ENCODE measurements at regions not wholly inside any gene's neighbourhood (a gene's known extent, or its start where the extent isn't known, plus 50 kb on each side); places are given as distances from the start of the nearest gene placed in this dataset.

DNA sequence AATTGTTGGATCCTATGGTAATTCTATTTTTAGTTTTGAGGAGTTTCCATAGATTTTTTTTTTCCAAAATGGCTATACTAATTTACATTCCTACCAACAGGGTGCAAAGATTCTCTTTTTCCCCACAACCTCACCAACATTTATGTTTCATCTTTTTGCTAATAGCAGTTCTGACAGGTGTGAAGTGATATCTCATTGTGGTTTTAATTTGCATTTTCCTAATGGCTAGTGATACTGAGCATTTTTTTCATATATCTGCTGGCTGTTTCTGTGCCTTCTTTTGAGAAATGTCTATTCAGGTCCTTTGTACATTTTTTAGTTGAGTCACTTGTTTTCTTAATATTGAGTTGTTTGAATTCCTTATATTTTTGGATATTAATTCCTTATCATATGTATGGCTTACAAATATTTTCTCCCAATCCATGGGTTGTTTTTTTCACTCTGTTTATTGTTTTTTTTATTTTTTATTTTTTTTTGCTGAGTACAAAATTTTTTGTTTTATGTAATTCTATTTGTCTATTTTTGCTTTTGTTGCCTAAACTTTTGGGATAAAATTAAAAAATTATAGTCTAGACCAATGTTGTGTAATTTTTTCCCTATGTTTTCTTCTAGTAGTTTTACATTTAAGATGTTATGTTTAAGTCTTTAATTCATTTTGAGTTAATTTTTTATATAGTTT lies 205.9 kb upstream of the ADCY1 start:
- Histone ChIP-seq H3K36me3 (replicated peaks in 1 of 2; ENCODE audit: control insufficient read depth in 1 of 2, insufficient read depth in 2 of 2, low read length in 2 of 2) (no peaks in the 10 kb centered on the region), H4K20me1 (ENCODE audit: insufficient read depth, low read length) (no peaks in the 10 kb centered on the region), H3K4me1 (ENCODE audit: control insufficient read depth in 1 of 2, insufficient read depth in 2 of 2, low read length in 2 of 2) (no peaks in the 10 kb centered on the region), H3K4me2 (replicated peaks; ENCODE audit: extremely low read depth, low read length, poor library complexity, severe bottlenecking) (no peak overlapping the region), H3K27ac (ENCODE audit: low read depth in 1 of 2, low read length in 2 of 2) (no peak overlapping the region), H3K9ac (ENCODE audit: insufficient read depth, low read length, poor library complexity, severe bottlenecking) (no peak overlapping the region), H2AFZ (ENCODE audit: insufficient read depth, low read depth, low read length, poor library complexity, severe bottlenecking) (no peak overlapping the region), H3K4me3 (replicated peaks in 1 of 3; ENCODE audit: low read depth in 2 of 3, low read length in 3 of 3) (no peak overlapping the region), H3K79me2 (ENCODE audit: insufficient read depth, low read length) (no peaks in the 10 kb centered on the region), H3K27me3 (ENCODE audit: control insufficient read depth in 2 of 2, insufficient read depth in 2 of 2, low read length in 2 of 2) (no peaks in the 10 kb centered on the region), H3K9me3 (replicated peaks in 1 of 2; ENCODE audit: control insufficient read depth in 1 of 2, insufficient read depth in 1 of 2, low read length in 2 of 2) (peaks cover 0 to 6% of the 10 kb centered on the region in 2 donors)
- Mint-ChIP-seq H3K27ac (no peak overlapping the region), H3K4me3 (no peak overlapping the region), H3K27me3 (ENCODE audit: low read depth in 3 of 3) (peaks cover 0 to 3% (median 2%) of the 10 kb centered on the region in 3 donors), H3K9me3 (peaks cover 0 to 10% (median 2%) of the 10 kb centered on the region in 7 donors), H3K36me3 (no peaks in the 10 kb centered on the region), H3K4me1 (no peaks in the 10 kb centered on the region)
- intact Hi-C loops (cut with micrococcal nuclease): no loop called here
- TF ChIP-seq, protein P1, sequence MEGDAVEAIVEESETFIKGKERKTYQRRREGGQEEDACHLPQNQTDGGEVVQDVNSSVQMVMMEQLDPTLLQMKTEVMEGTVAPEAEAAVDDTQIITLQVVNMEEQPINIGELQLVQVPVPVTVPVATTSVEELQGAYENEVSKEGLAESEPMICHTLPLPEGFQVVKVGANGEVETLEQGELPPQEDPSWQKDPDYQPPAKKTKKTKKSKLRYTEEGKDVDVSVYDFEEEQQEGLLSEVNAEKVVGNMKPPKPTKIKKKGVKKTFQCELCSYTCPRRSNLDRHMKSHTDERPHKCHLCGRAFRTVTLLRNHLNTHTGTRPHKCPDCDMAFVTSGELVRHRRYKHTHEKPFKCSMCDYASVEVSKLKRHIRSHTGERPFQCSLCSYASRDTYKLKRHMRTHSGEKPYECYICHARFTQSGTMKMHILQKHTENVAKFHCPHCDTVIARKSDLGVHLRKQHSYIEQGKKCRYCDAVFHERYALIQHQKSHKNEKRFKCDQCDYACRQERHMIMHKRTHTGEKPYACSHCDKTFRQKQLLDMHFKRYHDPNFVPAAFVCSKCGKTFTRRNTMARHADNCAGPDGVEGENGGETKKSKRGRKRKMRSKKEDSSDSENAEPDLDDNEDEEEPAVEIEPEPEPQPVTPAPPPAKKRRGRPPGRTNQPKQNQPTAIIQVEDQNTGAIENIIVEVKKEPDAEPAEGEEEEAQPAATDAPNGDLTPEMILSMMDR (IDR thresholded peaks at IDR 0.05): no peak
- DNase-seq: no peak

DNA sequence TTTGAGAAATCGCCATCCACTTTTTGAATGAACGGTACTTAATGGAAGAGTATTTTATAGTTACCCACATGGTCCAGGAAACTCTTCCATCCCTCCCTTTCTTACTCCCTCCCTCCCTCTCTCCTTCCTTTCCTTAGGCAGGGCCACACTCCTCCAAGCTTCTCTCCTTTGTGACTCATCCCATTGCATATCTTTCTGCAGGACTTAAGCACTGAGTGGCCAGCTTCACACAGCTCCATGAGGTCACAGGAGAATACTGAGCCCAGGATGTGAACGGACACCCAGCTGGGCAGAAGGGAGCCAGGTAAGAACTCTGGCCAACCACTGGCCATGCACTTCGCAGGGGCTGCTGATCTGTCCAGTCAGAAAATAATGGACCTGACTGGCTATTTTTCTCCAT lies 189.7 kb upstream of the ADCY1 start:
- Mint-ChIP-seq H3K4me1 (no peaks in the 10 kb centered on the region), H3K27me3 (ENCODE audit: low read depth in 3 of 3) (peaks cover 0 to 3% (median 3%) of the 10 kb centered on the region in 3 donors), H3K9me3 (peaks cover 6 to 23% (median 15%) of the 10 kb centered on the region in 7 donors), H3K4me3 (no peak overlapping the region), H3K36me3 (no peaks in the 10 kb centered on the region), H3K27ac (no peak overlapping the region)
- no peak overlapping the region for H3K4me3 ChIP-seq (replicated peaks in 1 of 3; ENCODE audit: low read depth in 2 of 3, low read length in 3 of 3)
- intact Hi-C loops (cut with micrococcal nuclease): no loop called here
- H3K4me1 ChIP-seq (ENCODE audit: control insufficient read depth in 1 of 2, insufficient read depth in 2 of 2, low read length in 2 of 2): no peaks in the 10 kb centered on the region
- H3K27ac ChIP-seq (ENCODE audit: low read depth in 1 of 2, low read length in 2 of 2): no peak overlapping the region
- 85% methylated on average over 2 of the region's 4 CpGs for WGBS (ENCODE audit: insufficient coverage)
- no peaks in the 10 kb centered on the region for H3K79me2 ChIP-seq (ENCODE audit: insufficient read depth, low read length)
- no peaks in the 10 kb centered on the region for H3K36me3 ChIP-seq (replicated peaks in 1 of 2; ENCODE audit: control insufficient read depth in 1 of 2, insufficient read depth in 2 of 2, low read length in 2 of 2)
- no peaks in the 10 kb centered on the region for H3K27me3 ChIP-seq (ENCODE audit: control insufficient read depth in 2 of 2, insufficient read depth in 2 of 2, low read length in 2 of 2)
- TF ChIP-seq, protein P1 (IDR thresholded peaks at IDR 0.05): no peak
- no peak overlapping the region for H2AFZ ChIP-seq (ENCODE audit: insufficient read depth, low read depth, low read length, poor library complexity, severe bottlenecking)
- no peak overlapping the region for H3K4me2 ChIP-seq (replicated peaks; ENCODE audit: extremely low read depth, low read length, poor library complexity, severe bottlenecking)
- peaks cover 0 to 4% of the 10 kb centered on the region in 2 donors for H3K9me3 ChIP-seq (replicated peaks in 1 of 2; ENCODE audit: control insufficient read depth in 1 of 2, insufficient read depth in 1 of 2, low read length in 2 of 2)
- no peak overlapping the region for H3K9ac ChIP-seq (ENCODE audit: insufficient read depth, low read length, poor library complexity, severe bottlenecking)
- no peak for DNase-seq
- H4K20me1 ChIP-seq (ENCODE audit: insufficient read depth, low read length): no peaks in the 10 kb centered on the region
